HG02884 (cell line): ENCODE measurements at regions not wholly inside any gene's neighbourhood (a gene's known extent, or its start where the extent isn't known, plus 50 kb on each side); places are given as distances from the start of the nearest gene placed in this dataset.

Experiments
- ATAC-seq: cut with Tn5 transposase; IDR thresholded peaks from one replicate; pipeline ENCODE4 v1.9.1; 2021; ENCODE audit warnings: mild to moderate bottlenecking, moderate library complexity; ENCODE audit not compliant: unreplicated experiment

GRCh38 chr10:108411894-108412293, 1247.4 kb upstream of the SORCS1 start:
- no peak for ATAC-seq

GRCh38 chr10:108411206-108411605, 1246.7 kb upstream of the SORCS1 start:
- no peak for ATAC-seq

GRCh38 chr10:108410236-108410635, 1245.7 kb upstream of the SORCS1 start:
- no peak for ATAC-seq

- ATAC-seq, result no peak
Measured at GRCh38 chr10:108409306-108409705, 1244.8 kb upstream of the SORCS1 start.

GRCh38 chr10:108404155-108404554, 1239.6 kb upstream of the SORCS1 start:
- ATAC-seq, result no peak

- no peak for ATAC-seq
Measured at GRCh38 chr10:108399465-108399864, 1235.0 kb upstream of the SORCS1 start.

- no peak for ATAC-seq
Measured at GRCh38 chr10:108393089-108393488, 1228.6 kb upstream of the SORCS1 start.

- ATAC-seq, result no peak
Measured at GRCh38 chr10:108392286-108392685, 1227.8 kb upstream of the SORCS1 start.

GRCh38 chr10:108388706-108389105, 1224.2 kb upstream of the SORCS1 start:
- no peak for ATAC-seq

GRCh38 chr10:108385963-108386362, 1221.5 kb upstream of the SORCS1 start:
- no peak for ATAC-seq

GRCh38 chr10:108384378-108384777, 1219.9 kb upstream of the SORCS1 start:
- no peak for ATAC-seq

- no peak for ATAC-seq
Measured at GRCh38 chr10:108378779-108379178, 1214.3 kb upstream of the SORCS1 start.

GRCh38 chr10:108375691-108376090, 1211.2 kb upstream of the SORCS1 start:
- no peak for ATAC-seq

GRCh38 chr10:108374991-108375390, 1210.5 kb upstream of the SORCS1 start:
- ATAC-seq, result no peak

GRCh38 chr10:108365541-108365940, 1201.0 kb upstream of the SORCS1 start:
- no peak for ATAC-seq

GRCh38 chr10:108363576-108363975, 1199.1 kb upstream of the SORCS1 start:
- ATAC-seq, result no peak

- ATAC-seq, result no peak
Measured at GRCh38 chr10:108362961-108363360, 1198.5 kb upstream of the SORCS1 start.

- no peak for ATAC-seq
Measured at GRCh38 chr10:108362296-108362695, 1197.8 kb upstream of the SORCS1 start.

GRCh38 chr10:108360187-108360586, 1195.7 kb upstream of the SORCS1 start:
- no peak for ATAC-seq

- peak; percentile 79 for ATAC-seq
Measured at GRCh38 chr10:108358912-108359311, 1194.4 kb upstream of the SORCS1 start.

- no peak for ATAC-seq
Measured at GRCh38 chr10:108352771-108353170, 1188.3 kb upstream of the SORCS1 start.

GRCh38 chr10:108348215-108348614, 1183.7 kb upstream of the SORCS1 start:
- ATAC-seq, result no peak

- no peak for ATAC-seq
Measured at GRCh38 chr10:108346066-108346465, 1181.6 kb upstream of the SORCS1 start.

GRCh38 chr10:108338146-108338545, 1173.6 kb upstream of the SORCS1 start:
- ATAC-seq, result no peak
